Lung (tissue), 11 donors: ENCODE measurements at regions not wholly inside any gene's neighbourhood (a gene's known extent, or its start where the extent isn't known, plus 50 kb on each side); places are given as distances from the start of the nearest gene placed in this dataset.

ENCODE experiments used
- ATAC-seq: fragments of 200-7000 bp; cut with Tn5 transposase; one replicate; pipeline ENCODE4 v1.9.1; 2020; ENCODE audit warnings: moderate number of reproducible peaks; ENCODE audit not compliant: insufficient read depth, low FRiP score
- DNase-seq, 3 donors: peaks; one replicate each; pipeline ENCODE4 v3.0.0-alpha.2; 2013 to 2017
- H3K27ac ChIP-seq, 2 donors: one replicate each; pipeline ENCODE4 v1.5.1; 2013; ENCODE audit warnings: mild to moderate bottlenecking in 2 of 2, moderate library complexity in 2 of 2, control low read depth in 1 of 2, inconsistent platforms in 1 of 2, low read depth in 1 of 2, low read length in 1 of 2
- H3K27me3 ChIP-seq, 3 donors: one replicate each; pipeline ENCODE4 v1.5.1; 2013; ENCODE audit warnings: low read length in 2 of 3; ENCODE audit not compliant: control insufficient read depth in 3 of 3, insufficient read depth in 3 of 3
- H3K36me3 ChIP-seq, 4 donors: one replicate each; pipeline ENCODE4 v1.5.1; 2013; ENCODE audit warnings: low read length in 4 of 4, mild to moderate bottlenecking in 1 of 4, moderate library complexity in 1 of 4; ENCODE audit not compliant: control insufficient read depth in 4 of 4, insufficient read depth in 4 of 4
- H3K4me1 ChIP-seq, 5 donors: one replicate each; pipeline ENCODE4 v1.5.1; 2013; ENCODE audit warnings: low read length in 5 of 5, mild to moderate bottlenecking in 2 of 5, moderate library complexity in 1 of 5; ENCODE audit not compliant: control insufficient read depth in 5 of 5, insufficient read depth in 5 of 5
- H3K4me3 ChIP-seq: one replicate; pipeline ENCODE4 v1.5.1; 2013; ENCODE audit warnings: mild to moderate bottlenecking, control low read depth, moderate library complexity
- H3K9ac ChIP-seq, 2 donors: one replicate each; pipeline ENCODE4 v1.5.1; 2013; ENCODE audit warnings: low read length in 2 of 2, control low read depth in 1 of 2; ENCODE audit not compliant: insufficient read depth in 1 of 2
- H3K9me3 ChIP-seq, 4 donors: one replicate each; pipeline ENCODE4 v1.5.1; 2013; ENCODE audit warnings: low read length in 3 of 4, mild to moderate bottlenecking in 1 of 4, moderate library complexity in 1 of 4; ENCODE audit not compliant: control insufficient read depth in 4 of 4, insufficient read depth in 3 of 4
- WGBS, 2 donors: extraction: QIAGEN DNeasy Blood & Tissue Kit; methylation state at CpG; one replicate each; pipeline ENCODE4 v1.1.7; 2013; 5-methylcytosine and 5-hydroxymethylcytosine counted together
- TF ChIP-seq, protein P1 (sequence below): IDR thresholded peaks from 2 replicates; pipeline ENCODE4 v1.5.1; 2012; ENCODE audit warnings: mild to moderate bottlenecking; ENCODE audit errors: control extremely low read depth, extremely low read depth
- donor health status: control.
- donor health status: control.
- donor health status: Bipolar disorder and iron deficiency.
- donor health status: healthy.
- donor health status: DM: yes; HTN: yes; CAD: no.

GRCh38 chr2:120503793-120504571 is 158.0 kb downstream of the INHBB start:
- Histone ChIP-seq H3K36me3 (no peaks in the 10 kb centered on the region), H3K4me1 (no peaks in the 10 kb centered on the region), H3K4me3 (no peak overlapping the region), H3K27me3 (peaks cover 0 to 7% (median 0%) of the 10 kb centered on the region in 3 donors), H3K27ac (no peak overlapping the region), H3K9ac (no peak overlapping the region), H3K9me3 (no peaks in the 10 kb centered on the region)
- WGBS, 2 donors: 80 to 82% methylated on average over 23 of the region's 23 CpGs
- TF ChIP-seq, protein P1, sequence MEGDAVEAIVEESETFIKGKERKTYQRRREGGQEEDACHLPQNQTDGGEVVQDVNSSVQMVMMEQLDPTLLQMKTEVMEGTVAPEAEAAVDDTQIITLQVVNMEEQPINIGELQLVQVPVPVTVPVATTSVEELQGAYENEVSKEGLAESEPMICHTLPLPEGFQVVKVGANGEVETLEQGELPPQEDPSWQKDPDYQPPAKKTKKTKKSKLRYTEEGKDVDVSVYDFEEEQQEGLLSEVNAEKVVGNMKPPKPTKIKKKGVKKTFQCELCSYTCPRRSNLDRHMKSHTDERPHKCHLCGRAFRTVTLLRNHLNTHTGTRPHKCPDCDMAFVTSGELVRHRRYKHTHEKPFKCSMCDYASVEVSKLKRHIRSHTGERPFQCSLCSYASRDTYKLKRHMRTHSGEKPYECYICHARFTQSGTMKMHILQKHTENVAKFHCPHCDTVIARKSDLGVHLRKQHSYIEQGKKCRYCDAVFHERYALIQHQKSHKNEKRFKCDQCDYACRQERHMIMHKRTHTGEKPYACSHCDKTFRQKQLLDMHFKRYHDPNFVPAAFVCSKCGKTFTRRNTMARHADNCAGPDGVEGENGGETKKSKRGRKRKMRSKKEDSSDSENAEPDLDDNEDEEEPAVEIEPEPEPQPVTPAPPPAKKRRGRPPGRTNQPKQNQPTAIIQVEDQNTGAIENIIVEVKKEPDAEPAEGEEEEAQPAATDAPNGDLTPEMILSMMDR: no peak
- no peak for ATAC-seq
- DNase-seq: peak in 1 of 3 donors; percentile 22

GRCh38 chr2:120504936-120505705 is 159.2 kb downstream of the INHBB start:
- H3K36me3 ChIP-seq: no peaks in the 10 kb centered on the region
- peaks cover 0 to 4% (median 0%) of the 10 kb centered on the region in 3 donors for H3K27me3 ChIP-seq
- H3K4me1 ChIP-seq: no peaks in the 10 kb centered on the region
- TF ChIP-seq, protein P1: no peak
- H3K9ac ChIP-seq: no peak overlapping the region
- H3K27ac ChIP-seq: no peak overlapping the region
- WGBS, 2 donors: 96 to 97% methylated on average over 15 of the region's 15 CpGs
- H3K9me3 ChIP-seq: no peaks in the 10 kb centered on the region
- ATAC-seq (no peak), DNase-seq (no peak)
- no peak overlapping the region for H3K4me3 ChIP-seq

GRCh38 chr2:120508567-120509041 is 162.7 kb downstream of the INHBB start:
- Histone ChIP-seq H3K9me3 (no peaks in the 10 kb centered on the region), H3K36me3 (no peaks in the 10 kb centered on the region), H3K9ac (no peak overlapping the region), H3K27ac (no peak overlapping the region), H3K27me3 (peaks cover 0 to 7% (median 0%) of the 10 kb centered on the region in 3 donors), H3K4me3 (no peak overlapping the region), H3K4me1 (peaks cover 0 to 10% (median 0%) of the 10 kb centered on the region in 5 donors)
- 71 to 90% methylated on average over 7 of the region's 7 CpGs for WGBS, 2 donors
- ATAC-seq (no peak), DNase-seq (no peak)
- TF ChIP-seq, protein P1: no peak
